Endodermal cell (in vitro differentiated cells): ENCODE measurements at regions not wholly inside any gene's neighbourhood (a gene's known extent, or its start where the extent isn't known, plus 50 kb on each side); places are given as distances from the start of the nearest gene placed in this dataset.

Source experiments
- DNase-seq: peaks from one replicate; pipeline ENCODE4 v3.0.0-alpha.2; 2017
- H3K27ac ChIP-seq: 2 replicates; pipeline ENCODE4 v1.5.1; 2013; ENCODE audit warnings: mild to moderate bottlenecking, low read depth, low read length, moderate library complexity
- H3K27me3 ChIP-seq: 2 replicates; pipeline ENCODE4 v1.6.1; 2013; ENCODE audit warnings: mild to moderate bottlenecking, low read length, moderate library complexity; ENCODE audit not compliant: insufficient read depth, control insufficient read depth, poor library complexity, severe bottlenecking
- H3K36me3 ChIP-seq: 2 replicates; pipeline ENCODE4 v1.7.0; 2013; ENCODE audit warnings: mild to moderate bottlenecking, low read length, moderate library complexity; ENCODE audit not compliant: control insufficient read depth, insufficient read depth
- H3K4me1 ChIP-seq: one replicate; pipeline ENCODE4 v1.7.0; 2013; ENCODE audit warnings: low read length; ENCODE audit not compliant: control insufficient read depth, insufficient read depth
- H3K4me3 ChIP-seq: 2 replicates; pipeline ENCODE4 v1.5.1; 2013; ENCODE audit warnings: mild to moderate bottlenecking, low read length, moderate library complexity
- H3K9ac ChIP-seq: 2 replicates; pipeline ENCODE4 v1.6.1; 2013; ENCODE audit warnings: mild to moderate bottlenecking, low read length, moderate library complexity; ENCODE audit not compliant: poor library complexity, severe bottlenecking; ENCODE audit errors: extremely low read depth
- H3K9me3 ChIP-seq: 2 replicates; pipeline ENCODE4 v1.6.1; 2013; ENCODE audit warnings: mild to moderate bottlenecking, low read length, moderate library complexity; ENCODE audit not compliant: control insufficient read depth
- H3K27ac Mint-ChIP-seq: 2 replicates; pipeline ENCODE4 v1.8.0; 2020; ENCODE audit warnings: mixed read lengths
- H3K27me3 Mint-ChIP-seq: 2 replicates; pipeline ENCODE4 v1.8.0; 2021; ENCODE audit warnings: mild to moderate bottlenecking, mixed read lengths; ENCODE audit not compliant: insufficient read depth
- H3K36me3 Mint-ChIP-seq: 2 replicates; pipeline ENCODE4 v1.8.0; 2020; ENCODE audit warnings: low read depth, mixed read lengths
- H3K4me1 Mint-ChIP-seq: 2 replicates; pipeline ENCODE4 v1.8.0; 2020; ENCODE audit warnings: mixed read lengths
- H3K4me3 Mint-ChIP-seq: 2 replicates; pipeline ENCODE4 v1.8.0; 2020; ENCODE audit warnings: mild to moderate bottlenecking, moderate library complexity, mixed read lengths
- H3K9me3 Mint-ChIP-seq: 2 replicates; pipeline ENCODE4 v1.8.0; 2020; ENCODE audit warnings: mild to moderate bottlenecking, mixed read lengths
- WGBS, 2 experiments: methylation state at CpG; one replicate each; pipeline versions ENCODE4 v1.1.5 to v1.1.7; 2013; ENCODE audit warnings: missing lambda C conversion rate in 2 of 2, mixed read lengths in 1 of 2; ENCODE audit not compliant: insufficient coverage in 1 of 2, insufficient read length in 1 of 2; 5-methylcytosine and 5-hydroxymethylcytosine counted together
- TF ChIP-seq, protein P1 (sequence below): fragments of 200-600 bp; sonication (generic); conservative IDR thresholded peaks from 2 replicates; pipeline ENCODE4 v1.5.0; 2021; ENCODE audit warnings: antibody characterized with exemption, mild to moderate bottlenecking

DNA sequence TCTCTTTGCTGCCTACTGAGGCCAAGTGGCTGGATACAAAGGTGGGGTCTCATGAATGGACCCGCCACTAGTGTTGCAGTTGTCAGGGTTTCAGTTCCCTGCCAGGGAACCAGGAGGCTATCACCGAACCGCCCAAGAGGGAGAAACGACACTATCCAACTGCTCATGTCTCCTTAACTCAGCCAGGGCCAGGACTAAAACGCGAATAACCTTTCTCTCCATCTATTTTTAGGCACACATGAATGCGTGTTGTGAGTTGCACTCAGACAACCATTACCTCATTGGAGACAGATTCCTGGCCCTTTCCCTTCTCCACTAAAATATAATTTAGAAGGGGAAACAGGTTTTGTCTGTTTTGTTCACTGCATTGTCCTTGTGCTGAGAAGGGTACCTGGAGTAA, 559.5 kb downstream of the SOCS6 start:
- TF ChIP-seq, protein P1, sequence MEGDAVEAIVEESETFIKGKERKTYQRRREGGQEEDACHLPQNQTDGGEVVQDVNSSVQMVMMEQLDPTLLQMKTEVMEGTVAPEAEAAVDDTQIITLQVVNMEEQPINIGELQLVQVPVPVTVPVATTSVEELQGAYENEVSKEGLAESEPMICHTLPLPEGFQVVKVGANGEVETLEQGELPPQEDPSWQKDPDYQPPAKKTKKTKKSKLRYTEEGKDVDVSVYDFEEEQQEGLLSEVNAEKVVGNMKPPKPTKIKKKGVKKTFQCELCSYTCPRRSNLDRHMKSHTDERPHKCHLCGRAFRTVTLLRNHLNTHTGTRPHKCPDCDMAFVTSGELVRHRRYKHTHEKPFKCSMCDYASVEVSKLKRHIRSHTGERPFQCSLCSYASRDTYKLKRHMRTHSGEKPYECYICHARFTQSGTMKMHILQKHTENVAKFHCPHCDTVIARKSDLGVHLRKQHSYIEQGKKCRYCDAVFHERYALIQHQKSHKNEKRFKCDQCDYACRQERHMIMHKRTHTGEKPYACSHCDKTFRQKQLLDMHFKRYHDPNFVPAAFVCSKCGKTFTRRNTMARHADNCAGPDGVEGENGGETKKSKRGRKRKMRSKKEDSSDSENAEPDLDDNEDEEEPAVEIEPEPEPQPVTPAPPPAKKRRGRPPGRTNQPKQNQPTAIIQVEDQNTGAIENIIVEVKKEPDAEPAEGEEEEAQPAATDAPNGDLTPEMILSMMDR: no peak
- no peak overlapping the region for H3K4me3 Mint-ChIP-seq
- no peaks in the 10 kb centered on the region for H3K36me3 Mint-ChIP-seq
- no peak overlapping the region for H3K27ac Mint-ChIP-seq
- Histone ChIP-seq H3K4me1 (no peaks in the 10 kb centered on the region), H3K27ac (no peak overlapping the region), H3K27me3 (no peaks in the 10 kb centered on the region), H3K36me3 (no peaks in the 10 kb centered on the region), H3K4me3 (no peak overlapping the region), H3K9ac (no peak overlapping the region), H3K9me3 (peaks cover 55% of the 10 kb centered on the region)
- no peaks in the 10 kb centered on the region for H3K9me3 Mint-ChIP-seq
- no peaks in the 10 kb centered on the region for H3K27me3 Mint-ChIP-seq
- WGBS, 2 experiments: 63 to 86% methylated on average over 3 to 7 of the region's 7 CpGs
- H3K4me1 Mint-ChIP-seq: no peaks in the 10 kb centered on the region
- no peak for DNase-seq

DNA sequence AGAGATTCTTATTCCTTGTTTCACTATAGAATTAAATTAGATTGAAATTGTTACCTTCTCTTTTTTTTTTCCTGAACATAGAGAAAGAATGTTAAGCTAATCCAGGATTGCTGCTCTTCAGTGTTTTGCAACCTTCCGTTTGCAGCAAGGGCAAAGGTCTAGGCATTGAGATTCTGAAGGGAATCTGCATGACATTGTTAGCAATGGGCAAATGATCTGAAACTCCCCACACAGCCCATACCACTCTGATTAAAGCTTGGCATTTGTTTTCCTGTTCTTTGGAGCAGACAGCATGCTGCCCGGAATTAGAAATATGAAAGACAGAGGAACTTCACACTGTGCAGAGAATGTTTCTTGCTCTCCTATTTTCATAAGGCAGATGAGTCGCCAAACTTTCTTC, 551.8 kb downstream of the SOCS6 start:
- no peaks in the 10 kb centered on the region for H3K36me3 Mint-ChIP-seq
- no peak overlapping the region for H3K27ac ChIP-seq
- no peak for DNase-seq
- no peak overlapping the region for H3K4me3 Mint-ChIP-seq
- H3K27me3 Mint-ChIP-seq: no peaks in the 10 kb centered on the region
- peak overlapping the region; percentile 55 for H3K27ac Mint-ChIP-seq
- no peaks in the 10 kb centered on the region for H3K4me1 ChIP-seq
- H3K9me3 ChIP-seq: peaks cover 56% of the 10 kb centered on the region
- no peaks in the 10 kb centered on the region for H3K36me3 ChIP-seq
- no peak overlapping the region for H3K4me3 ChIP-seq
- 74 to 100% methylated on average over 1 to 3 of the region's 3 CpGs for WGBS, 2 experiments
- H3K4me1 Mint-ChIP-seq: peaks cover 2% of the 10 kb centered on the region
- no peaks in the 10 kb centered on the region for H3K9me3 Mint-ChIP-seq
- TF ChIP-seq, protein P1: no peak
- H3K27me3 ChIP-seq: no peaks in the 10 kb centered on the region
- no peak overlapping the region for H3K9ac ChIP-seq

GRCh38 chr18:70827632-70828031, 538.8 kb downstream of the SOCS6 start:
- H3K36me3 Mint-ChIP-seq: no peaks in the 10 kb centered on the region
- H3K4me3 Mint-ChIP-seq: no peak overlapping the region
- Histone ChIP-seq H3K9me3 (peaks cover 47% of the 10 kb centered on the region), H3K9ac (no peak overlapping the region), H3K36me3 (no peaks in the 10 kb centered on the region), H3K27ac (no peak overlapping the region), H3K4me1 (no peaks in the 10 kb centered on the region), H3K27me3 (no peaks in the 10 kb centered on the region), H3K4me3 (no peak overlapping the region)
- H3K4me1 Mint-ChIP-seq: no peaks in the 10 kb centered on the region
- 65 to 67% methylated on average over 2 to 3 of the region's 3 CpGs for WGBS, 2 experiments
- no peak for DNase-seq
- no peaks in the 10 kb centered on the region for H3K9me3 Mint-ChIP-seq
- TF ChIP-seq, protein P1: no peak
- no peaks in the 10 kb centered on the region for H3K27me3 Mint-ChIP-seq
- H3K27ac Mint-ChIP-seq: no peak overlapping the region
